Mesenchymal stem cell (in vitro differentiated cells and primary cell): ENCODE measurements at regions not wholly inside any gene's neighbourhood (a gene's known extent, or its start where the extent isn't known, plus 50 kb on each side); places are given as distances from the start of the nearest gene placed in this dataset.

Experiments used
- DNase-seq: peaks from one replicate; pipeline ENCODE4 v3.0.0-alpha.2; 2013
- H2AFZ ChIP-seq: one replicate; pipeline ENCODE4 v1.6.1; 2013; ENCODE audit warnings: low read depth, mild to moderate bottlenecking, control low read depth, inconsistent platforms, low read length, moderate library complexity
- H2AK5ac ChIP-seq: 2 replicates; pipeline ENCODE4 v1.6.1; 2013; ENCODE audit warnings: low read length, moderate library complexity, mild to moderate bottlenecking, inconsistent platforms; ENCODE audit not compliant: severe bottlenecking
- H2BK120ac ChIP-seq: one replicate; pipeline ENCODE4 v1.6.1; 2013; ENCODE audit warnings: low read depth, mild to moderate bottlenecking, inconsistent platforms, low read length, moderate library complexity
- H2BK12ac ChIP-seq, 2 experiments: one replicate each; pipeline ENCODE4 v1.6.1; 2013; ENCODE audit warnings: inconsistent platforms in 2 of 2, low read length in 2 of 2, mild to moderate bottlenecking in 2 of 2, moderate library complexity in 2 of 2, control low read depth in 1 of 2
- H2BK15ac ChIP-seq: one replicate; pipeline ENCODE4 v1.6.1; 2013; ENCODE audit warnings: mild to moderate bottlenecking, low read depth, inconsistent platforms; ENCODE audit not compliant: poor library complexity, severe bottlenecking
- H2BK5ac ChIP-seq: 2 replicates; pipeline ENCODE4 v1.6.1; 2013; ENCODE audit warnings: low read depth, mild to moderate bottlenecking, low read length, control low read depth, inconsistent platforms; ENCODE audit not compliant: poor library complexity, severe bottlenecking
- H3K14ac ChIP-seq, 2 experiments: one replicate each; pipeline ENCODE4 v1.6.1; 2013; ENCODE audit warnings: inconsistent platforms in 2 of 2, low read length in 2 of 2, control low read depth in 1 of 2, mild to moderate bottlenecking in 1 of 2, moderate library complexity in 1 of 2
- H3K18ac ChIP-seq, 2 experiments: one replicate each; pipeline ENCODE4 v1.6.1; 2013; ENCODE audit warnings: inconsistent platforms in 2 of 2, low read length in 2 of 2, control low read depth in 1 of 2, low read depth in 1 of 2, mild to moderate bottlenecking in 1 of 2
- H3K23ac ChIP-seq, 2 experiments: one replicate each; pipeline ENCODE4 v1.6.1; 2013; ENCODE audit warnings: inconsistent platforms in 2 of 2, low read length in 2 of 2, mild to moderate bottlenecking in 2 of 2, moderate library complexity in 2 of 2, control low read depth in 1 of 2
- H3K27ac ChIP-seq: 2 replicates; pipeline ENCODE4 v1.5.1; 2013; ENCODE audit warnings: mild to moderate bottlenecking, moderate library complexity, low read length, control low read depth, inconsistent platforms; ENCODE audit not compliant: poor library complexity, severe bottlenecking
- H3K27me3 ChIP-seq, 2 experiments: 2 replicates each; pipeline versions ENCODE4 v1.6.1 to v1.7.0; 2013; ENCODE audit warnings: low read length in 2 of 2, mild to moderate bottlenecking in 2 of 2, moderate library complexity in 2 of 2, control low read depth in 1 of 2, inconsistent platforms in 1 of 2; ENCODE audit not compliant: control insufficient read depth in 1 of 2, insufficient read depth in 1 of 2
- H3K36me3 ChIP-seq, 2 experiments: 2 replicates each; pipeline versions ENCODE4 v1.6.1 to v1.7.0; 2013; ENCODE audit warnings: low read length in 2 of 2, control low read depth in 1 of 2, inconsistent platforms in 1 of 2, low read depth in 1 of 2, mild to moderate bottlenecking in 1 of 2; ENCODE audit not compliant: insufficient read depth in 2 of 2, control insufficient read depth in 1 of 2
- H3K4ac ChIP-seq, 2 experiments: one replicate each; pipeline ENCODE4 v1.6.1; 2013; ENCODE audit warnings: inconsistent platforms in 2 of 2, low read length in 2 of 2, mild to moderate bottlenecking in 2 of 2, moderate library complexity in 2 of 2, control low read depth in 1 of 2, low read depth in 1 of 2
- H3K4me1 ChIP-seq: 2 replicates; pipeline ENCODE4 v1.6.1; 2013; ENCODE audit warnings: low read depth, low read length, control low read depth; ENCODE audit not compliant: control insufficient read depth, insufficient read depth
- H3K4me2 ChIP-seq: 2 replicates; pipeline ENCODE4 v1.6.1; 2013; ENCODE audit warnings: low read length, mild to moderate bottlenecking, inconsistent platforms; ENCODE audit not compliant: poor library complexity, severe bottlenecking
- H3K4me3 ChIP-seq, 2 experiments: 2 replicates each; pipeline versions ENCODE4 v1.5.1 to v1.7.0; 2013; ENCODE audit warnings: low read length in 2 of 2, mild to moderate bottlenecking in 2 of 2, control low read depth in 1 of 2, low read depth in 1 of 2; ENCODE audit not compliant: insufficient read depth in 1 of 2
- H3K79me1 ChIP-seq: replicated peaks from 2 replicates; pipeline ENCODE4 v1.6.1; 2013; ENCODE audit warnings: mild to moderate bottlenecking, control low read depth, low read length, inconsistent platforms; ENCODE audit not compliant: poor library complexity, severe bottlenecking
- H3K9ac ChIP-seq: 2 replicates; pipeline ENCODE4 v1.7.0; 2013; ENCODE audit warnings: mild to moderate bottlenecking, low read length, moderate library complexity
- H3K9me3 ChIP-seq: 2 replicates; pipeline ENCODE4 v1.7.0; 2013; ENCODE audit warnings: mild to moderate bottlenecking, low read length; ENCODE audit not compliant: control insufficient read depth
- H4K8ac ChIP-seq: one replicate; pipeline ENCODE4 v1.6.1; 2013; ENCODE audit warnings: inconsistent platforms, mild to moderate bottlenecking, low read length, moderate library complexity
- H4K91ac ChIP-seq: one replicate; pipeline ENCODE4 v1.6.1; 2013; ENCODE audit warnings: mild to moderate bottlenecking, low read length, inconsistent platforms
- WGBS: methylation state at CpG from one replicate; pipeline ENCODE4 v1.1.7; 2013; ENCODE audit warnings: mixed read lengths; 5-methylcytosine and 5-hydroxymethylcytosine counted together

- no peak overlapping the region for H2AFZ ChIP-seq
Observed at GRCh38 chr7:35454575-35455385, 200.9 kb upstream of the TBX20 start.

GRCh38 chr7:35450456-35451214, 196.7 kb upstream of the TBX20 start:
- no peak overlapping the region for H3K4me3 ChIP-seq
- no peaks in the 10 kb centered on the region for H3K36me3 ChIP-seq
- peaks cover 7 to 28% of the 10 kb centered on the region in 2 experiments for H3K27me3 ChIP-seq
- H3K4ac ChIP-seq, result no peak overlapping the region
- no peak overlapping the region for H3K23ac ChIP-seq
- 26% methylated on average over 3 of the region's 3 CpGs for WGBS
- no peak overlapping the region for H2BK15ac ChIP-seq
- no peak overlapping the region for H2BK12ac ChIP-seq
- no peak overlapping the region for H2AFZ ChIP-seq
- no peak overlapping the region for H2BK120ac ChIP-seq
- H3K79me1 ChIP-seq, result no peaks in the 10 kb centered on the region
- no peaks in the 10 kb centered on the region for H3K4me1 ChIP-seq
- no peak overlapping the region for H4K91ac ChIP-seq
- H2BK5ac ChIP-seq, result no peak overlapping the region
- H2AK5ac ChIP-seq, result no peak overlapping the region
- H3K9ac ChIP-seq, result no peak overlapping the region
- H4K8ac ChIP-seq, result no peak overlapping the region
- no peak overlapping the region for H3K18ac ChIP-seq
- DNase-seq, result no peak
- H3K27ac ChIP-seq, result no peak overlapping the region
- no peak overlapping the region for H3K4me2 ChIP-seq
- H3K14ac ChIP-seq, result no peak overlapping the region
- no peaks in the 10 kb centered on the region for H3K9me3 ChIP-seq

More at GRCh38 chr7:35454575-35455385, 200.9 kb upstream of the TBX20 start:
- Histone ChIP-seq H3K14ac (no peak overlapping the region), H3K4me1 (no peaks in the 10 kb centered on the region), H3K27ac (no peak overlapping the region), H3K36me3 (no peaks in the 10 kb centered on the region), H3K79me1 (no peaks in the 10 kb centered on the region), H2AK5ac (no peak overlapping the region), H2BK5ac (no peak overlapping the region), H2BK12ac (no peak overlapping the region), H3K4me3 (no peak overlapping the region), H3K23ac (no peak overlapping the region), H3K9me3 (peaks cover 2% of the 10 kb centered on the region), H3K4ac (no peak overlapping the region), H3K9ac (no peak overlapping the region), H3K18ac (no peak overlapping the region), H4K8ac (no peak overlapping the region), H3K27me3 (peaks cover 7 to 33% of the 10 kb centered on the region in 2 experiments), H2BK15ac (no peak overlapping the region), H4K91ac (no peak overlapping the region), H3K4me2 (no peak overlapping the region), H2BK120ac (no peak overlapping the region)
- DNase-seq, result no peak
- 48% methylated on average over 58 of the region's 58 CpGs for WGBS

- H3K4me3 ChIP-seq, result no peak overlapping the region
- WGBS, result 80% methylated on average over 3 of the region's 4 CpGs
- no peak overlapping the region for H3K18ac ChIP-seq
Observed at GRCh38 chr7:35448486-35448885, 194.6 kb upstream of the TBX20 start.

GRCh38 chr7:35446091-35446490, 192.2 kb upstream of the TBX20 start:
- no peak overlapping the region for H3K18ac ChIP-seq
- no peak overlapping the region for H3K14ac ChIP-seq
- no peak overlapping the region for H2BK12ac ChIP-seq
- no peak overlapping the region for H4K8ac ChIP-seq
- peaks cover 5 to 8% of the 10 kb centered on the region in 2 experiments for H3K27me3 ChIP-seq
- H2BK120ac ChIP-seq, result no peak overlapping the region
- H4K91ac ChIP-seq, result no peak overlapping the region
- no peak overlapping the region for H3K4ac ChIP-seq
- H2AK5ac ChIP-seq, result no peak overlapping the region
- no peak overlapping the region for H2BK5ac ChIP-seq
- no peak overlapping the region for H2BK15ac ChIP-seq
- H3K79me1 ChIP-seq, result no peaks in the 10 kb centered on the region
- DNase-seq, result no peak
- H3K36me3 ChIP-seq, result no peaks in the 10 kb centered on the region
- H3K4me2 ChIP-seq, result no peak overlapping the region
- WGBS, result 71% methylated on average over 6 of the region's 6 CpGs
- no peak overlapping the region for H2AFZ ChIP-seq
- no peaks in the 10 kb centered on the region for H3K9me3 ChIP-seq
- H3K4me1 ChIP-seq, result no peaks in the 10 kb centered on the region
- no peak overlapping the region for H3K27ac ChIP-seq
- H3K4me3 ChIP-seq, result no peak overlapping the region
- H3K23ac ChIP-seq, result no peak overlapping the region
- H3K9ac ChIP-seq, result no peak overlapping the region

More at GRCh38 chr7:35448486-35448885, 194.6 kb upstream of the TBX20 start:
- no peak overlapping the region for H2BK5ac ChIP-seq
- no peak overlapping the region for H3K4ac ChIP-seq
- no peak overlapping the region for H2BK120ac ChIP-seq
- no peak overlapping the region for H2AK5ac ChIP-seq
- H3K4me1 ChIP-seq, result no peaks in the 10 kb centered on the region
- no peaks in the 10 kb centered on the region for H3K79me1 ChIP-seq
- H2AFZ ChIP-seq, result no peak overlapping the region
- no peak overlapping the region for H3K9ac ChIP-seq
- no peak overlapping the region for H4K91ac ChIP-seq
- H4K8ac ChIP-seq, result no peak overlapping the region
- H3K36me3 ChIP-seq, result no peaks in the 10 kb centered on the region
- no peak overlapping the region for H2BK12ac ChIP-seq
- peaks cover 5 to 11% of the 10 kb centered on the region in 2 experiments for H3K27me3 ChIP-seq
- H2BK15ac ChIP-seq, result no peak overlapping the region
- no peaks in the 10 kb centered on the region for H3K9me3 ChIP-seq
- H3K23ac ChIP-seq, result no peak overlapping the region
- H3K27ac ChIP-seq, result no peak overlapping the region
- no peak for DNase-seq
- H3K14ac ChIP-seq, result no peak overlapping the region
- no peak overlapping the region for H3K4me2 ChIP-seq
